IPS-15b (cell line): ENCODE measurements at regions not wholly inside any gene's neighbourhood (a gene's known extent, or its start where the extent isn't known, plus 50 kb on each side); places are given as distances from the start of the nearest gene placed in this dataset.

ENCODE experiments used
- H3K27me3 ChIP-seq: one replicate; pipeline ENCODE4 v1.6.1; 2013; ENCODE audit warnings: low read length; ENCODE audit not compliant: control insufficient read depth, insufficient read depth
- H3K36me3 ChIP-seq: one replicate; pipeline ENCODE4 v1.6.1; 2013; ENCODE audit warnings: low read length; ENCODE audit not compliant: control insufficient read depth, insufficient read depth
- H3K4me1 ChIP-seq: one replicate; pipeline ENCODE4 v1.6.1; 2013; ENCODE audit warnings: mild to moderate bottlenecking, low read length; ENCODE audit not compliant: control insufficient read depth, insufficient read depth
- H3K4me3 ChIP-seq: one replicate; pipeline ENCODE4 v1.5.1; 2013; ENCODE audit warnings: low read depth, low read length
- H3K9ac ChIP-seq: one replicate; pipeline ENCODE4 v1.6.1; 2013; ENCODE audit warnings: low read depth, mild to moderate bottlenecking, low read length
- H3K9me3 ChIP-seq: one replicate; pipeline ENCODE4 v1.6.1; 2013; ENCODE audit warnings: mild to moderate bottlenecking, low read length; ENCODE audit not compliant: control insufficient read depth, insufficient read depth

- no peak overlapping the region for H3K9ac ChIP-seq
- H3K4me1 ChIP-seq = no peaks in the 10 kb centered on the region
- no peaks in the 10 kb centered on the region for H3K36me3 ChIP-seq
- no peak overlapping the region for H3K4me3 ChIP-seq
- H3K9me3 ChIP-seq = no peaks in the 10 kb centered on the region
- H3K27me3 ChIP-seq = no peaks in the 10 kb centered on the region
Observed at GRCh38 chr16:9257843-9258242, 166.4 kb downstream of the HAPSTR1 start.

- Histone ChIP-seq H3K9me3 (no peaks in the 10 kb centered on the region), H3K4me3 (no peak overlapping the region), H3K9ac (no peak overlapping the region), H3K36me3 (no peaks in the 10 kb centered on the region), H3K27me3 (no peaks in the 10 kb centered on the region), H3K4me1 (peaks cover under 1% of the 10 kb centered on the region)
Observed at GRCh38 chr16:9258423-9259051, 167.1 kb downstream of the HAPSTR1 start.

GRCh38 chr16:9259914-9260608, 168.6 kb downstream of the HAPSTR1 start:
- Histone ChIP-seq H3K4me3 (no peak overlapping the region), H3K27me3 (no peaks in the 10 kb centered on the region), H3K9me3 (no peaks in the 10 kb centered on the region), H3K36me3 (no peaks in the 10 kb centered on the region), H3K9ac (no peak overlapping the region), H3K4me1 (peaks cover 2% of the 10 kb centered on the region)

GRCh38 chr16:9260666-9261065, 169.2 kb downstream of the HAPSTR1 start:
- H3K27me3 ChIP-seq = no peaks in the 10 kb centered on the region

GRCh38 chr16:9261376-9261775, 169.9 kb downstream of the HAPSTR1 start:
- Histone ChIP-seq H3K9me3 (no peaks in the 10 kb centered on the region), H3K36me3 (no peaks in the 10 kb centered on the region), H3K4me1 (peaks cover 2% of the 10 kb centered on the region), H3K27me3 (no peaks in the 10 kb centered on the region), H3K4me3 (no peak overlapping the region), H3K9ac (no peak overlapping the region)

More at GRCh38 chr16:9260666-9261065, 169.2 kb downstream of the HAPSTR1 start:
- H3K36me3 ChIP-seq = no peaks in the 10 kb centered on the region
- no peaks in the 10 kb centered on the region for H3K9me3 ChIP-seq
- H3K4me3 ChIP-seq = no peak overlapping the region
- H3K4me1 ChIP-seq = peaks cover 2% of the 10 kb centered on the region
- no peak overlapping the region for H3K9ac ChIP-seq

- H3K4me1 ChIP-seq = peaks cover 2% of the 10 kb centered on the region
- H3K36me3 ChIP-seq = no peaks in the 10 kb centered on the region
- no peaks in the 10 kb centered on the region for H3K9me3 ChIP-seq
- H3K27me3 ChIP-seq = no peaks in the 10 kb centered on the region
- H3K4me3 ChIP-seq = no peak overlapping the region
- H3K9ac ChIP-seq = no peak overlapping the region
Observed at GRCh38 chr16:9262941-9263715, 171.7 kb downstream of the HAPSTR1 start.

GRCh38 chr16:9264067-9264466, 172.6 kb downstream of the HAPSTR1 start:
- Histone ChIP-seq H3K4me1 (peaks cover 2% of the 10 kb centered on the region), H3K36me3 (no peaks in the 10 kb centered on the region), H3K27me3 (no peaks in the 10 kb centered on the region), H3K9ac (no peak overlapping the region), H3K4me3 (no peak overlapping the region), H3K9me3 (no peaks in the 10 kb centered on the region)

GRCh38 chr16:9268446-9268845, 177.0 kb downstream of the HAPSTR1 start:
- Histone ChIP-seq H3K9ac (no peak overlapping the region), H3K27me3 (no peaks in the 10 kb centered on the region), H3K36me3 (no peaks in the 10 kb centered on the region), H3K4me1 (peaks cover 2% of the 10 kb centered on the region), H3K4me3 (no peak overlapping the region), H3K9me3 (no peaks in the 10 kb centered on the region)

GRCh38 chr16:9270424-9270823, 179.0 kb downstream of the HAPSTR1 start:
- Histone ChIP-seq H3K9ac (no peak overlapping the region), H3K4me3 (no peak overlapping the region), H3K36me3 (no peaks in the 10 kb centered on the region), H3K4me1 (no peaks in the 10 kb centered on the region), H3K27me3 (no peaks in the 10 kb centered on the region), H3K9me3 (no peaks in the 10 kb centered on the region)

- H3K9ac ChIP-seq = no peak overlapping the region
- no peaks in the 10 kb centered on the region for H3K27me3 ChIP-seq
- no peaks in the 10 kb centered on the region for H3K9me3 ChIP-seq
- no peak overlapping the region for H3K4me3 ChIP-seq
- no peaks in the 10 kb centered on the region for H3K4me1 ChIP-seq
- no peaks in the 10 kb centered on the region for H3K36me3 ChIP-seq
Observed at GRCh38 chr16:9270941-9271340, 179.5 kb downstream of the HAPSTR1 start.

- H3K36me3 ChIP-seq = no peaks in the 10 kb centered on the region
- no peak overlapping the region for H3K9ac ChIP-seq
- no peaks in the 10 kb centered on the region for H3K27me3 ChIP-seq
- H3K9me3 ChIP-seq = no peaks in the 10 kb centered on the region
- no peak overlapping the region for H3K4me3 ChIP-seq
- no peaks in the 10 kb centered on the region for H3K4me1 ChIP-seq
Observed at GRCh38 chr16:9271841-9272240, 180.4 kb downstream of the HAPSTR1 start.

- H3K4me1 ChIP-seq = no peaks in the 10 kb centered on the region
- H3K9me3 ChIP-seq = no peaks in the 10 kb centered on the region
- no peak overlapping the region for H3K4me3 ChIP-seq
- no peak overlapping the region for H3K9ac ChIP-seq
- H3K36me3 ChIP-seq = no peaks in the 10 kb centered on the region
- H3K27me3 ChIP-seq = no peaks in the 10 kb centered on the region
Observed at GRCh38 chr16:9275377-9275776, 183.9 kb downstream of the HAPSTR1 start.
